Stimulated activated CD4-positive, alpha-beta T cell treated with anti-CD3 and anti-CD28 coated beads, Interleukin-12 subunit alpha, Interleukin-12 subunit beta, amount 100 ng/mL, for 24 hours (primary cell): ENCODE measurements at regions not wholly inside any gene's neighbourhood (a gene's known extent, or its start where the extent isn't known, plus 50 kb on each side); places are given as distances from the start of the nearest gene placed in this dataset.
"Not testable (repeated sequence)": the region's sequence is repeated elsewhere in the genome, so short reads cannot be mapped to it uniquely, and the experiment has no call there.

ENCODE experiments used
- DNase-seq, 2 experiments: peaks; one replicate each; pipeline ENCODE4 v3.0.0-alpha.2; 2020; ENCODE audit warnings: low read depth in 2 of 2

DNA sequence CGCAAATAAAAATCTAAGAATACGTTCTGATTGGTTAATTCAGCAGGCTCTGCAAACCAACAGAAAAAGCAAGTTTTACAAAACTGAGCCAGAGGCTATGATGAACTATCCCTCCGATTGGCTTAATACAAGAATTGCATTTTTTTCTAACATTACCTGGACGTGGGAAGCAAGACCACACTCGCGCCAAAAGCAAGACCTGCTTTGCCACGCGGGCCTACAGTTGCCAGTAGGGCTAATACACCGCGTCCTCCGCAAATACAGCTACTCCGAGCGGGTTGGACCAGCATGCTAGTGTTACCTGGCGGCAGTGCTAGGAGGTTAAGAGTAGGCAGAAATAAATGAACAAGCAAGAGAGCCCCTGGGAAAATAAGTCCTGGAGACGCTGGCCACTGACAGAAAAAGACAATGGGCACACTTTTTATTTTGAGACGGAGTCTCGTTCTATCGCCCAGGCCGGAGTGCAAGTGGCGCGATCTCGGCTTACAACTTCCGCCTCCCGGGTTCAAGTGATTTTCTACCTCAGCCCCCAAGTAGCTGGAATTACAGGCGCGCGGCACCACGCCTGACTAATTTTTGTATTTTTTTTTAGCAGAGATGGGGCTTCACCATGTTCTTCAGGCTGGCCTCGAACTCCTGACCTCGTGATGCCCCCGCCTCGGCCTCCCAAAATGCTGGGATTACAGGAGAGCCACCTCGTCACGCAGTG, 131.9 kb upstream of the BTN3A2 start:
- DNase-seq, result peak in 1 of 2 experiments; percentile 62

GRCh38 chr6:26233649-26234420, 131.2 kb upstream of the BTN3A2 start:
- peak; percentile 24 to 66 for DNase-seq

DNA sequence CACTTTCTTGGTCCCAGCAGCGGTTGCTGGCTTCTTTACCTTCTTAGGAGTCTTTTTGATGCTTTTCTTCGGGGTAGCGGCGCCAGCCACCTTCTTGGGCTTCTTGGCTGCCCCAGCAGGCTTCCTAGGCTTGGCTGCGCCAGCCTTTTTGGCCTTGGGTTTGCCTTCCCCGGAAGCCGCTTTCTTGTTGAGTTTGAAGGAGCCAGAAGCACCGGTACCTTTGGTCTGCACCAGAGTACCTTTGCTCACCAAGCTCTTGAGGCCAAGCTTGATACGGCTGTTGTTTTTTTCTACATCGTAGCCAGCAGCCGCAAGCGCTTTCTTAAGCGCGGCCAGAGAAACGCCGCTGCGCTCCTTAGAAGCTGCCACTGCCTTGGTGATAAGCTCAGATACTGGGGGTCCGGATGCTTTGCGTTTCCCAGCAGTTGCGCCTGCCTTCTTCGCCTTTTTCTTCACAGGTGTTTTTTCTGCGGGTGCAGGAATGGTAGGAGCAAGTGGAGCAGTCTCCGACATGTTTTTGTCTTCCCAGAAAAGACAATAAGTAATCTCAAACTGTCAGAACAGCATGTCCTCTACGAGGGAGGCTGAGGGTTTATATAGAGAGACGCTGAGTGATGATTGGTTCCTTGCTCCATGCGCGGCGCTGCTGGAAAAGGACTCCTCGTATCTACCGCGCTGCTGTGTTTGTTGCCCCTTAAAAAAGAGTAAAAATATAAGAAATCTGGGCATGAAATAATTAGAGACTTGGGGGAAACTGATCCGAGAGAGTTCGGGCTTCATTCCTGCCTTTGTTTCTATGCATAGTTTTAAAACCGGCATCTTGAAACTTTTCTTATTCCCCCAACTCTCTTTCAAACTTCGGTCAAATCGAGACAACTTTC, 130.3 kb upstream of the BTN3A2 start:
- peak; percentile 54 to 63 for DNase-seq

GRCh38 chr6:26235302-26235670, 129.7 kb upstream of the BTN3A2 start:
- DNase-seq, result no peak

DNA sequence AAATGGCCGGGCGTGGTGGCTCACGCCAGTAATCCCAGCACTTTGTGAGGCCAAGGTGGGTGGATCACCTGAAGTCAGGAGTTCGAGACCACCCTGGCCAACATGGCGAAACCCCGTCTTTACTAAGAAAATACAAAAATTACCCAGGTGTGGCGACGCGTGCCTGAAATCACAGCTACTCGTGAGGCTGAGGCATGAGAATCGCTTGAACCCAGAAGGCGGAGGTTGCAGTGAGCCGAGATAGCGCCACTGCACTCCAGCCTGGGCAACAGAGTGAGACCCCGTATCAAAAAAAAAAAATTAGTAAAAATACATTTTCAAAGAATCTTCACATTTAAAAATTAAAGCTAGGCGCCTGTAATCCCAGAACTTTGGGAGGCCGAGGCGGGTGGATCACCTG, 125.6 kb upstream of the BTN3A2 start:
- DNase-seq, result not testable (repeated sequence)

GRCh38 chr6:26240157-26241032, 124.6 kb upstream of the BTN3A2 start:
- peak; percentile 45 to 55 for DNase-seq

DNA sequence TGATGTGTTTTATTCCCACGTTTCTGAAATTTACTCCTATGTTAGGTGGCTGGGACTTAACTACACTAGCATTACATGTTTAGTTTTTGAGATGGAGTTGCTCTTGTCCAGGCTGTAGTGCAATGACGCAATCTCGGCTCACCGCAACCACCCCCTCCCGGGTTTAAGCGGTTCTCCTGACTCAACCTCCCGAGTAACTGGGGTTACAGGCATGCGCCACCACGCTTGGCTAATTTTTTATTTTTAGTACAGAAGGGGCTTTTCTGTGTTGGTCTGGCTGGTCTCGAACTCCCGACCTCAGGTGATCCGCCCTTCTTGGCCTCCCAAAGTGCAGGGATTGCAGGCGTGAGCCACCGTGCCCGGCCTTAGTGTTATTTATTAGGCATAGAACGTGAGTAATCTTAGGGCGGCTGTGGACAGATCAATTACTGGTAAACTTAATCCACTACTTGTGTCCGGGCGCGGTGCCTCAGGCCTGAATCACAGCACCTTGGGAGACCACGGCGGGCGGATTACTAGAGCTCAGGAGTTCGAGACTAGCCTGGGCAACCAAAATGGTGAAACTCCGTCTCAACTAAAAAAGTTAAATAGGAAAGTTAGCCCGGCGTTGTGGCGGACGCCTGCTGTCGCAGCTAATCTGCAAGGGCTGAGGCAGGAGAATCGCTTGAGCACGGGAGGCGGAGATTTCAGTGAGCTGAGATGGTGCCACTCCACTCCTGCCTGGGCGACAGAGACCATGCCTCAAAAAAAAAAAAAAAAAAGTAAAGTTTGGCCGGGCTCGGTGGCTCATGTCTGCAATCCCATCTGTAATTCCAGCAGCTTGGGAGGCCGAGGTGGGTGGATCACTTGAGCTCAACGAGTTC, 123.7 kb upstream of the BTN3A2 start:
- peak in 1 of 2 experiments; percentile 61 for DNase-seq

GRCh38 chr6:26243132-26243531, 121.9 kb upstream of the BTN3A2 start:
- DNase-seq, result no peak

GRCh38 chr6:26243752-26244151, 121.2 kb upstream of the BTN3A2 start:
- no peak for DNase-seq

DNA sequence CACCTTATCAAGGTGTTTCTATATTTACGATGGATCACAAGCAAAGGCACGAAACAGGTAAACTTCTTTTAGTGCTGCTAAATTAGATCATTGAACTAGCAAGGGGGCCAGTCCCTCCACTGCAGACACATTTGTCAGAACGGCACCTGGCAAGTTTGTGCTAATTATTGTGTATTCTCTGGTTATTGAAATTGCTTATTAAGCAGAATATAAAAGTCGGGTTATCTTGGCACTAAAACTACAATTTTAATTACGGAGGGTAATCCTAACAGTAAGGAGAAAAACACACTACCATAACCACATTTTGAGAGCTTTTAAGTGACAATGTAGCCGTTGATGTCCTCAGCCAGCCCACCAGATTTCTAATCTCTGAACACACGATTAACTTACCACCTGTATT, 118.9 kb upstream of the BTN3A2 start:
- no peak for DNase-seq

DNA sequence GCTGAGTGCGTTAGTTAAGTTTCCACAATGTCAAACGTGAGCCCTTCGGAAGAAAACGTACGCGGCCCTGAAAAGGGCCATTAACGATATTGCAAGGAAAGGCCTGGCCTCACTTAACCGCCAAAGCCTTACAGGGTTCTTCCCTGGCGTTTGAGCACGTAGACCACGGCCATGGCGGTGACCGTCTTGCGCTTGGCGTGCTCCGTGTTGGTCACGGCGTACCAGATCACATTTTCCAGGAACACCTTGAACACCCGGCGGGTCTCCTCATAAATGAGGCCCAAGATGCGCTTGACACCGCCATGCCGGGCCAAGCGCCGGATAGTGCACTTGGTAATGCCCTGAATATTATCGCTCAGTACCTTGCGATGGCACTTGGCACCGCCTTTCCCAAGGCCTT, 118.4 kb upstream of the BTN3A2 start:
- DNase-seq, result no peak

- no peak for DNase-seq
Observed at GRCh38 chr6:26249707-26249956, 115.4 kb upstream of the BTN3A2 start.

DNA sequence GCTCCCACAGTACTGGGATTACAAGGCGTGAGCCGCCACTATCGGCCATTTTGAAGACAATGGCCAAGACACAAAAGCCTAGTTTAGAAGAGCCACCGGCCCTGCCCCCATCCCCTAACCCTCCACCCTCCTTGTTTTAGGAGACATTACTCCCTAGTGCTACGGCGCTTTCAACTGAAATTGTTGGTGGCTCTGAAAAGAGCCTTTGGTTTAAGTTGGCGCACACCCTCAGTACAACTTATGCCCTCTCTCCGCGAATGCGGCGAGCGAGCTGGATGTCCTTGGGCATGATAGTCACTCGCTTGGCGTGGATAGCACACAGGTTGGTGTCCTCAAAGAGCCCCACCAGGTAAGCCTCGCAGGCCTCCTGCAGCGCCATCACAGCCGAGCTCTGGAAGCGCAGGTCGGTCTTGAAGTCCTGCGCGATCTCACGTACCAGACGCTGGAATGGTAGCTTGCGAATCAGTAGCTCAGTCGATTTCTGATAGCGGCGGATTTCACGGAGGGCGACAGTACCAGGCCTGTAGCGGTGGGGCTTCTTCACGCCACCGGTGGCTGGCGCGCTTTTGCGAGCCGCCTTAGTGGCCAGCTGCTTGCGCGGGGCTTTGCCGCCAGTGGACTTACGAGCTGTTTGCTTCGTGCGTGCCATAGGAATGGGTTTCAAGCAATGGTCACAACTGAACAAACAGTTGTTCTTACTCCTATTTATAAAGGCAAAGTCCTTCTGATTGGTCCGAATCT, 114.9 kb upstream of the BTN3A2 start:
- DNase-seq, result peak in 1 of 2 experiments; percentile 62

DNA sequence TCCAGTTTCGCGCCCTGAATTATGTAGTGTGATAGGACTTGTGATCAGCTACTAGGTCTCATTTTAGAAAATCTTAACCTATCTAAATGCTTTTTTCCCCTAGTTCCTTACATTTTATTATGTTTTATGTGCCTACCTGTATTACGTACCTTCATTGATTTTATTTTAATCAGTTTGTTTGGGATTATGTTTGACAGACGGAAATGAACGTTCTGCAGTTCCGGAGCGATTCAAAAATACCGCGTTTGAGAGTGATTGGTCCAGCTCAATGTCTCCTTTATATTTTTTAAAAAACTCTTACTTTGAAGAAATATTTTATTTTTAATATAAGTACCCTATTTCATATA, 114.3 kb upstream of the BTN3A2 start:
- no peak for DNase-seq

DNA sequence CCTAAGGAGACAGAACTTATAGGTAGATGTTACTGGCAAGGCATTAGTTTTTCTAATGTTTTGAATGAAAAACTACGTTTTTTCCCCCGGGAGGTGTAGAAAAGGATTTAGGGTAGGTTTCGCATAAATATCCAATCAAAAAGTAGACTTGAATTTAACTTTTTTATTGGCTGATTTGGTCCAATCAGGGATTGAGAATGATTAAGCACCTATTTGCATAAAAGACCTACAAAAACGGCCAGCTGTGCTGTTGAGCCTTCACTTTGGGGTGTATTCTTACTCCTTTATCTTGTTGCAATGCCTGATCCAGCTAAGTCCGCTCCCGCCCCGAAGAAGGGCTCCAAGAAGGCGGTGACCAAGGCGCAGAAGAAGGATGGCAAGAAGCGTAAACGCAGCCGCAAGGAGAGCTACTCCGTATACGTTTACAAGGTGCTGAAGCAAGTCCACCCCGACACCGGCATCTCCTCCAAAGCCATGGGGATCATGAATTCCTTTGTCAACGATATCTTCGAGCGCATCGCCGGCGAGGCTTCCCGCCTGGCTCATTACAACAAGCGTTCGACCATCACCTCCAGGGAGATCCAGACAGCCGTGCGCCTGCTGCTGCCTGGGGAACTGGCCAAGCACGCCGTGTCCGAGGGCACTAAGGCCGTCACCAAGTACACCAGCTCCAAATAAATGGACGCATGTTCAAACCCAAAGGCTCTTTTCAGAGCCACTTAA, 113.5 kb upstream of the BTN3A2 start:
- peak in 1 of 2 experiments; percentile 61 for DNase-seq

DNA sequence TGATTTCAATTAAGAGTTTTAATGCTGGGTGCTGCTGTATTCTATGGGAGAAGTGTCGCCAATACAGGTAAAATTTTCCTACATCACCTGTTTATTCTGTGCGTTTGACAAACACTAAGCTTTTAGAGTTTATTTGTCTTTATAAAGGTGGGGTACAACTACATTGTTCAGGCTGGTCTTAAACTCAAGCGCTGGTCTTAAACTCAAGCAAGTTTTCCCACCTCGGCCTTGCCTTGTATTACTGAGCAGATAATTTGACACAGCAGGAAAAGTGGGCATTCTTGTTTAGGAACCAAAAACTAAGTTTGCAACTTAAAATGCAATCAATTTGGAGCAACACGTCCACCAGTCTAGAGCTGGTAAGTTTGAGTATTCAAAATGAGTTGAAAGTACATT, 112.9 kb upstream of the BTN3A2 start:
- DNase-seq, result no peak

DNA sequence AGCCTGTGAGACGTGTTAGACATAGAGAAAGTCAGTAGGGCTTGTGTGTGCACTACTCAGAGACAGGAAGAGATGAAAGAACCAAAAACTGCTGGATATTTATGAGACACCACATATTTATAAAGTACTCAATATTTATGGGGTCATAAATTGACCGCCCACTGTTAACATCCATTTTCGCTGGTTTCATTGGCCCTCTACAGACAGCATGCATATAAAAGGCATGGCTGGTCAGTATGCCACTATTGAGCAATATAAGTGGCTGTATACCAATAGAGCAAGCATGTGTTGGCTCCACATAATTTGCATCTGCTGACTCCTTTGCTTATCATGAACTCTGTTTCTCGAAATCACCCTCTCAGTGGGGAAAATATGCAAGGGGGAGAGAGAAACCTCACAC, 110.3 kb upstream of the BTN3A2 start:
- no peak for DNase-seq

GRCh38 chr6:26257272-26257671, 107.7 kb upstream of the BTN3A2 start:
- no peak for DNase-seq

- no peak for DNase-seq
Observed at GRCh38 chr6:26258212-26258977, 106.6 kb upstream of the BTN3A2 start.
